Middle frontal gyrus (tissue), 1 donor: ENCODE measurements at regions not wholly inside any gene's neighbourhood (a gene's known extent, or its start where the extent isn't known, plus 50 kb on each side); places are given as distances from the start of the nearest gene placed in this dataset.

Experiments used
- DNase-seq: peaks from one replicate; pipeline ENCODE4 v3.0.0-alpha.2; 2015; ENCODE audit warnings: low spot score; ENCODE audit errors: extremely low spot score

DNA sequence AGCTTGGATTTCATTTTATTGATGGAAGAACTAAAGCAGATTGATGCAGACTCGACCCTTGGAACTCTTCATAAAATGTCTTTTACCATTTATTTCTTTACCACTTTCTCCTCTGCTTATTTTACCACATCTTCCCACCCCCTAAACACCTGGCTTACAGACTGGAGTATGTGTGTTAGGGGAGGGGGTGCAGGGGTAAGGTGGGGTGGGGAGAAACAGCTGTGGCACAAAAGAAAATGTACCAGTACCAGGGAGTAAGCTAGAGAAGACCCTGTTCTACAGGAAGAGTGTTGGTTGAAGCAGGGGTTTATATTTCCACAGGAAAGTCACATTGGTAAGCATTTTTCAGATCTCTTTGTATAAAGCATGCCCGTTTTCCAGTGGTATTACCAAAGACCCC lies 312.7 kb upstream of the MTNR1B start:
- no peak for DNase-seq

DNA sequence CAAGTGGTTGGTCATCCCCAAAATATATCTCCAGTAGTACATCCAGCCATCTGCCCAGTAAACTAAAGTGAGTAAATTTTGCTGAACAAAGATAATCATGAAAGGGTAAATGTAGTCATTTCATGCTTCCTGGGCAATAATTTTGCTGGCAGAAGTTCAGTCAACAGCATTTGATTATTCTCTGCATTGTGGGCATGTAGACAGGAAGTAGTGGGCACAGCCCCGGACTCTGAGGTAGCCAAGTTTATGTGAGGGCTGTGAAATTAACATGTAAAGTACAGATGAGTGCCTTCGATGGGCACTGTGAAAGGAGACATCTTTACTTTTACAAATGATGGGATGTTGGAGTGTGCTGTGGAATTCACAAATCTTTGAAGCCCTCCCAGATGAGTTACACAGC lies 312.2 kb upstream of the MTNR1B start:
- DNase-seq, result no peak

DNA sequence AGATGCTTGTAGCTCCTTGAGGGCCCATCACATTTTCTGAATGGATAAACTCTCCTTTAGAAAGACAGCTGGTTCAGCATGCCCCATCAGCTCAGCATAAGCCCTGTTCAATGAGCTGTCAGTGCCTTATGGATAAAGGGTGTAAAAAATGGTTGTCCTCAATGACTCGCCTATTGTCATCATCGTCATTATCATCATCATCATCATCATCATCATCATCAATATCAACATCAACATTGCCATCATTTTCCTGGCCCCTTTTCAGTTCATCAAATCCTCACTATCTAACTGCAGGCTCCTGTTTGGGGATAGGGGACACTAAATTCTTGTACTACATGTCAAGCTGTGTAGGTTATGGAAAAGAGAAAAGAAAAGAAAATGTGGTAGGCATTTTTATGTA lies 310.7 kb upstream of the MTNR1B start:
- DNase-seq, result no peak

DNA sequence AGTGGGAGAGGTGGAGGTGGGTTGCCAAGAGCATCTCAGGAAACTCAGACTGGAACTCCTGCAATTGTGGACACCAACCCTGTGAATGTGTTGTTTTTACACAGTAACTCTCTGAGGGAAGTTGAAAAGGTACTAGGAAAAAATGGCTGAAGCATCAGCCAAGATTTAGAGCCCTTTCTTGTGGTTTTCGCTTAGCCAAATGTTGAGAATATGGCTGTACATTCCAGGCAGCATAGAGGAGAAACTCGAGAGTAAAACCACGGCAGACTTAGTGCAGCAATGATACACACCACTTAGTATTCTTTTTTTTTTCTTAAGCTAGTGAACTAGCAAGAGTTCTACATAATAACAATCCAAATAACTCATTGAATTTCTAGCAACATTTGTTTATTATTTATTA lies 309.7 kb upstream of the MTNR1B start:
- DNase-seq, result no peak

DNA sequence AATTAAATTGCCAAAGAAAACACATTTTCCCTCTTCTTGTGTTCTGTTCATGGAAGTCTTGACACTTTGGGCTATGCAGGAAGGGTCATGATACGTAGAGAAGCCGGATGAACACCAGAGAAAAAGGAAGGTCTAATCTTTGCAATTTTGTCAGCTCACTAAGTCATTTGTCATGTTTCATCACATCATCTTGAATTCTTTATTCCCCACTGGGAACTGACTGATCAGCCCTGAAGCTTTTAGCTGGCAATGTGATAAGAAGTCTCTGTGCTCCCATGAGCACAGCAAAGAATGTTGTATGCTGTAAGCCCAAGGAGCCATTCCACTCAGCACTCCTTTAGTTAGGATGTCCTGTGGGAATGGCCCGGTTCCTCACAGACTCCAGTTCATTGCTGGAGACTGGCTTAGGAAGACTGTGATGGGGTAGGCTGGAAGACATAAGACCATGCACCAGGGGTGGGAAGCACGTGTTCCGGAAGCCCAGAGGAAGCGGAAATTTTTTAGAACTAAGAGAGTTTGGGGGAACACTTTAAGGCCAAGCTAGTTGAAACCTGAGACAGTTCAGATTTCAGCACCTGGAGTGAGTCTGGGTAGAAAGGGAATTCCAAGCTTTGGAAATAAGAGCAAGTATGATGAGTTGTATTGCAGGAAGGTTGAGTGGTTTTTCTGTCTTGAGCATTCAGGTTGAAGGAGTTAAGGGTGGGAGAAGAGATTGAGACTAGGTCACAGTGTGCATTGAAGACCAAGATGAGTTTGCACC lies 306.7 kb upstream of the MTNR1B start:
- no peak for DNase-seq

DNA sequence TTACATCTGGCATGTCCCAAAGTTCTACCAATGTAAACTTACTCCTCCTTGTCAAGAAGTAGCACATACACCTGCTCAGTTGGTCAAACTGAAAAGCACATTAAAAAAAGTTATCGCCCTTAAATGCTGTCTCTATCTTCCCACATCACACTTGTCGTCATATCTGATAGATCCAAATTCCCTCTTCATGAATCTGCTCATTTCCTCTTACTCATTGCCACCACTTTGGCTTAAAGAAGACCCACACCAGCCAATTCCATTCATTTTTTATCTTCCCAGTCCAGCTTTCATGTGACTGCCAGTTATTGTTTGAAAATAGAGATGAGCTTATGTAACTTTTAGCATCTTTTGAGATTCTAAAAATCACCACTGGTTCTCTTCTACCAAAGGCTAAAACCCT lies 305.9 kb upstream of the MTNR1B start:
- no peak for DNase-seq

DNA sequence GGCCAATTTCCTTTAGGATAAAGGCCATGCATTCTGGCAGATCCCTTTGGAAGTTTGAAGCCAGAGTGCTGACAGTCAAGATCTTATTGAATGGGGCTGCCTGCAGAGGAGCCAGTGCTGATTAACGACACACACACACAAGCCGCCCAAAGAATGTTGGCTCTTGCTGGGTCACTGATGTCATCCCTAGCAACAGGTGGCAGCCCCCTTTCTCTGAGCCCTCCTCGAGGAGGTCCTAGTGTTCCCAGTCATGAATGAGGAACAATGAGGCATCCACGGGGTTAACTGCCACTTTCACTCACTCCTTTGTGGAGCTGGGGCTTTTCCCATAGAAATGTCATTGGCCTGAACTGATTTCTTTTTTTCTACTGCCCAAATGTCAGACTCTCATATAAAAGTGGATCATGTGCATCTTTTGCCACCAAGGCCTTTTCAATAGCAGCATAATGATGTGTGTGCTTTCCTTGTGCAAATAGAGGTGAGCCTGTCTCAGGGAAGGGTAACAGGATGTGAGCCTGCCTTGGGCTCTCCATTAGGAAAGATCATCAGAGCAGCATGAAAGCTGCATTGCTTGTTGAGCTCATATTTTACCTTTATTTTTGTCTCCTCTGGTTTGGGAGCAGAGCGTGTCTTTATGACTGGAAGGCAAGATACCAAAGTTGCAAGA lies 301.8 kb upstream of the MTNR1B start:
- DNase-seq, result no peak

DNA sequence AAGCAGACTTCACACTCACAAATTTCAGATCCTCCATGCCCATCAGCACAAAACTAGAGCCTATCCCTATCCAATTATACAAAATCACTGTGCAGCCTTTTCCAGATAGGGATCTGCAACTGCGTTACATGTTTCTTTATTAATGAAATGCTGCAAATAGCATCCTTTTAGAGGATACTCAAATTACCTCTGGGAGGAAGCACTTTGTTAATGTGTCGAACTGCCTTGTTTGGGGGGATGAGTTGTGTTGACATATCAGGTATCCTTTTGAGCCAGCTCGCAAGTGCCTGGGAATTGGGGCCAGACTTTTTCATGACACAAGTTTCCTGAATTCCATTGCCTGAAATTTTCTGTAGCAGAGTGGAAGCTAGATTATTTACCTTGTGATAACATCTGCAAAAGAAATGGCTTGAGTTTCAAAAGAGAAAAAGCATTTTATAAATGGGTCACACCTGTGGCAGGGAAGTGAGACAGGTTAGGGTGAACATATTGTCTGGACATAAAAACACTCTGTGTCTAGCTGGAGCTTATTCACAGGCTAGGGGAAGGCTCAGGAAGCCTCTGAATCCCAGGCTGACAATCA lies 299.1 kb upstream of the MTNR1B start:
- DNase-seq, result no peak

DNA sequence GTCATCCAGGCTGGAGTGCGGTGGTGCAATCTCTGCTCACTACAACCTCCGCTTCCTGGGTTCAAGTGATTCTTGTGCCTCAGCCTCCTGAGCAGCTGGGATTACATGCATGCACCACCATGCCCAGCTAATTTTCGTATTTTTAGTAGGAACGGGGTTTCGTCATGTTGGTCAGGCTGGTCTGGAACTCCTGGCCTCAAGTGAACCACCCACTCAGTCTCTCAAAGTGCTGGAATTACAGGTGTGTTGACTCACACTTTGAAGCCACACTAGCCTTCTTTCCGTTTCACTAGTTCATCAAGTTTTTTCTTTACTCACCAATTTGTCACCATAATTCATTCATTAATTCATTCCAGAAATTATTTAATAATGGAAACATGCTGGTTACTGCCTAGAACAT lies 298.4 kb upstream of the MTNR1B start:
- no peak for DNase-seq

DNA sequence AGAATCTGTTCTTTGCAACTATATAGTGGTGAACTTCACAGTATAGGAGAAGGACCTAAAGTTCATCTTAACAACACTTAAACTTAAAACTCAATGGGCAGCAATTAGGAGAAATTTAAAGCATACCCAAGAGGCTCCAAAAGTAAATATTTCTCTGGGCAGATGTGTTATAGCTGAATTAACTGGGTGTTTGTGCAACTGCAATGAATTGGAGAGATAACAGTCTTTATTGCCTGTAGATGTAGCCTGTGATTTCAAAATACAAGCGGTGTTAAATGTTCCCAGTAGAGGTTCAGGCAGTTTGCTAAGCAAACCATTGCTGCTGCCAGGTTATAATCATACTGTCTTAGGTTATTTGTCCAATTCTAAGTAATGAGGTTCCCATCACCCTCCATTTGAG lies 294.1 kb upstream of the MTNR1B start:
- no peak for DNase-seq

DNA sequence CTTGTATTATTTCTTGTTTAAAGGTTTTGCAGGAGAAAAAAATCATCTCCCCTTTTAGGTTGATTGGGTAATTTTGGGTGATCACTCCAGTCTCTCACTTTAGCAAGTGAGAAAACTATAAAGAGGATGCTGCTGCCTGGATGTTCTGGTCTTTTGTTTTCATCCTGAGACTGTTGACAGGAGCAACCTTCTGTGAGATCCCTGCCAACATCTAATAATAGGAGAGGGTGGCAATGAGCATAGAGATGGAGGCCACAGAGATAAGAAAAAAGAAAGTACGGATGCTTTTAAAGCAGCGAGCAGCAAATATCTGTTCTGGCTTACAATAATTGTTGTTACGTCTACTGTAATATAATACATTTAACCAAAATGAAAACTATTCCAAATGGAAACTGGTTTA lies 293.6 kb upstream of the MTNR1B start:
- no peak for DNase-seq

DNA sequence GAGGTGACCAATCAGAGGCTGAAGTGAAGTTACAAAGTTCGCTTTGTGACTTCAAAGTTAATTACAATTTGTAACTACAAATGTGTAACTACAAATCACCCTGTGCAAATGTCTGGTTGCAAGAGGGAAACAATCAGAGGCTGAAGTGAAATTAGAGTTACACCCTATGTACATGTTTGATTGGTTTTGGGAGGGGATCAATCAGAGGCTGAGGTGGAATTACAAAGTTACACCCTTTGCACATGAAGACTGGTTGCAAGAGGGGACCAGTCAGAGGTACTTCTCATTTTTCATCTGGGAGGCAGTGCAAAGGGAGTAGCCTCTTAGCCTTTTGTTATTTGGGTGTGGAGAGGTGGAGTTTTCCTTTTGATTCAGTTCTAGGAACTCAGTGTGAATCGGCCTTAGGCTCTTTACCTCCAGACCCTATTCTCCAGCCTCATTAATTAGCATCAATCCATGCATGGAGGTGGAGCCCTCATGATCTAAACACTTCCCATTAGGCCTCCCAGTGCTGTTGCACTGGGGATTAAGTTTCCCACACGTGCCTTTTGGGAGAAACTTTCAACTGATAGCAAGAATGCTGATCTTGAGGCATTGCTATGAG lies 291.3 kb upstream of the MTNR1B start:
- no peak for DNase-seq

DNA sequence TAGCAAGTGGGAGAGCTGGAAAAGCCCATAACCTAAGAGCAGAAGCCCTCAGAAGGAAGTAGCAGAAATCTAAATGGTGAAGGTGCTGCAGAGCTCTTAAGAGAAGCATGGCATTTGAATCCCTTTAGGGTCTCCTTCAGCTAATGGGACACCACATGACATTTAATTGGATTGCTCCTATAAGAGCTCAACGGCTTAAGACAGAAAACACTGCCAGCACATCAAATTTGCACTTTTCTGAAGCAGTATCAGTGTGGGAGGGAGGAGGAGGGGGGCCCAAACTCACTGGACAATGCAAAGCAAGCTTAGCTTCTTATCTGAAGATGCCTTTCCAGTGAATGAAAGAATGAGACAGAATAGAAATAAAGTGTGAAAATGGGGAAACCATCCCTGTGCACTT lies 287.9 kb upstream of the MTNR1B start:
- DNase-seq, result no peak

DNA sequence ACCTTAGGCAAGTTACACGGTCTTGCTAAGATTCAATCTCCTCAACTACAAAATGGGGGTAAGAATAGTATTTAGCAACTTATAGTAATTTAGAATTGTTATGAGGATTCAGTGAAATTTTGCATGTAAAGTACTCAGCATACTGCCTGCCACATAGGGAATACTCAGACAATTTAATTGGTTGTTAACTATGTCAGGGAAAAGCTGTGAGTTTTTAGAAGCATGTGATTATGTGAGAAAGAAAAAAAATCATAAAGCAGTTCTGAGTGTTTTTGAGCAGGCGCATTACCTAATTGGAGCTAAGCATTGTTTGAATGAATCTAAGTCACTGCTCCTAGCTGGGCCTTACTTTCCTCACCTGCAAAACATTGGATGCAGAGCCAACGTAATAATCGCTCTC lies 287.3 kb upstream of the MTNR1B start:
- DNase-seq, result no peak

DNA sequence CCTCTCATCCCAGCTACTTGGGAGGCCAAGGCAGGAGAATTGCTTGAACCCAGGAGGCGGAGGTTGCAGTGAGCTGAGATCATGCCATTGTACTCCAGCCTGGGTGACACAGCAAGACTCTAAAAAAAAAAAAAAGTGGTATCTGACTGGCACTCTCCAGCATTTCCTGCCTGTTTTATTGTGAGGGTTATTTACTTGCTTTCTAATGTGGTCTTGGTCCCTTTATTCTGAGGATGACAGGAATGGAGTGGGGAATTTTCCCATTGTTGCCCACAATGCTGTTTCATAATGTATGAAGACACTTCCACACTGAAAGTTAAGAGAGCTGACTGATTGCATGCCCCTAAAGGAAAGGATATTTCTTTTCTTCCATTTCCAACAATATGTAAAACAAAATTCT lies 286.5 kb upstream of the MTNR1B start:
- DNase-seq, result no peak

DNA sequence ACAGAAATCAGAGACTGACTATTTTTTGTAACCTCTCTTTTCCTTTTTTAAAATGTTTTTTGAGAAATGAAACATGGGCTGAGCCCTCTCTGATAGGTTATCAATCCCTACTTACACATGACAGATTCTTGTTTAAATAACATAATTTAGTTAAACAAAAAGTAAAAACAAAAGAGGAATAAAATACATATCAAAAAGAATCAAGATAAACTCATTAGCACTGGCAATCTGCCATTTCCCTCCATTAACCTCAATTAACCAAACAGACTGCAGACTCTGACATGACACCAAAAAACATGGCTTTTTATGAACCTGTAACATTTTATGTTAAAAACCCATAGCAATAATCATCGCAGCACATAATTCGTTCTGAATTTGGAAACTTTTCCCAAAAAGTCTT lies 284.4 kb upstream of the MTNR1B start:
- DNase-seq, result no peak

DNA sequence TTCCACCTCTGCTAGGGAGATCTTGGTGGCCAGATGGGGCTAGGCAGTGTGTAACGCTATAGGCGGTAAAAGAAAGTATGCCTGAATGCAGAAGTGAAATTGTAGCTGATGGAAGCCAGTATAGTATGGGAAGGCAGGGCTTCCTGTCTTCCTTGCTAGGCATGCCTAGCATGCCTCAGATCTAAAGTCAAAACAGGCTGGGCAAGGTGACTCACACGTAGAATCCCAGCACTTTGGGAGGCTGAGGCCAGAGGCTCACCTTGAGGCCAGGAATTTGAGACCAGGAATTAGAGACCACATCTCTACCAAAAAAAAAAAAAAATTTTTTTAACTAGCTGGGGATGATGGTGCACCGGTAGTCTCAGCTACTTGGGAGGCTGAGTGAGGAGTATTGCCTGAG lies 281.7 kb upstream of the MTNR1B start:
- no peak for DNase-seq

DNA sequence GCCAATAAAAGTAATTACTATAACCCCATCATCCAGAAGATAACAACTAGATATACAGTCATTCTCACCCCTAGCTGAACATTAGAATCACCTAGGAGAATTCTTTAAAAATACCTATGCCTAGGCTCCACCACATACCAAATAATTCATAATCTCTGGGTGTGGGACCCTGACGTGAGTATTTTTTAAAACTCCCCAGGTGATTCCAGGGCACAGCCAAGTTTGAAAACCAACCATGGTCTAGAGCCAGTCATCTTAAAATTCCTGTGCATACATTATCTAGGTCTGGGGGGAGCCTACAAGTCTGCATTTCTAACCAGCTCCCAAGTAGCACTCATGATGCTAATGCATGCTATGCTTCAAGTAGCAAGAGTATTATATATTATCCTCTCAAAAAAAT lies 281.0 kb upstream of the MTNR1B start:
- DNase-seq, result no peak

DNA sequence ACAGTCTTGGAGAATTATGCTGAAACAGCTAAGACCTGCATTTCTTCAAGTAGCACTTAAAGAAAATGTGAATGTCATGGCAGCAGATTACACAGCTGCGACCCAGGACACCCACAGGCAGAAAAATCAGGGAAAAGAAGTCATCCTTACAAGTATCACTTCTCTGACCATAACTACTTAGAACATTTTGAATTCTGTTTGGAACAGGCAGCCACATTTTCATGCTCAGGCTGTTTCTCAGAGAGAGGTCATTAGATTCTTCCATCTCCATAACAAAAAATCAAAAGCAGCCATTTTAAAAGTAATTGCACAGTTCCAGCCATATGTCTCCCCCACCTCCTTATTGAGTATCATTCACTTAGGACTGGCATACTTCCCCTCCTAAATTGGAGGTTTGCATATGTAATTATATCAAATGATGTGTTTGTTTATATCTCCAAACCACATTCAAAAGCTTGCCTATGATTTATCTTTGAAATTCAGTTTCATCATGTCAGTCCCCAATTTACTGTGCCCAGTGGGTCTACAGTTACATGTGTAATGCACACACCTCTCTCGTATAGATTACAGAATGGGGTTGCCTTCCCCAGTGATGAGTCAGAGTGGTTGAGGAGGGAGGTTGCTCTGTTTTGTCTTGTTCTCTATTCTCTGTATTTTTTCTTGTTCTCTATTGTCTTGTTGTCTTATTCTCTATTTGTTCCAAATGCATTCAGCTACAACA lies 276.5 kb upstream of the MTNR1B start:
- DNase-seq, result no peak

DNA sequence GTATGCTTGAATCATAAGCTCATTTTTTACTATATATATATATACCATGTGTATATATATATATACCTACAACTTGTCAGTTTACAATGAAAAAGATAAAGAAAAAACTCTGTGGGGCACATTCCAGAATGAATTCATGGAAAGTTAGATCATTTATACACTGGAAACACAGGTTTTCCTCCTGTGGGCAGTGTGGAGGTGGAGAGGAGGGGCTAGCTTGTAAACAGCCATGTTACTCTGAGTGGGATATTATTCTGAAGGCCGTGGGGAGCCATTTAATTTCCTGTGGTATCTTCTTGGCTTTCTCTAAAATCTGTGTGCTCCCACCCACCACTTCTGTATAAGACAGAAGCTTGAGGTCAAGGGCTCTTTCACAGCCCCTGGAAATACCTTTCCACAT lies 273.4 kb upstream of the MTNR1B start:
- DNase-seq, result no peak

DNA sequence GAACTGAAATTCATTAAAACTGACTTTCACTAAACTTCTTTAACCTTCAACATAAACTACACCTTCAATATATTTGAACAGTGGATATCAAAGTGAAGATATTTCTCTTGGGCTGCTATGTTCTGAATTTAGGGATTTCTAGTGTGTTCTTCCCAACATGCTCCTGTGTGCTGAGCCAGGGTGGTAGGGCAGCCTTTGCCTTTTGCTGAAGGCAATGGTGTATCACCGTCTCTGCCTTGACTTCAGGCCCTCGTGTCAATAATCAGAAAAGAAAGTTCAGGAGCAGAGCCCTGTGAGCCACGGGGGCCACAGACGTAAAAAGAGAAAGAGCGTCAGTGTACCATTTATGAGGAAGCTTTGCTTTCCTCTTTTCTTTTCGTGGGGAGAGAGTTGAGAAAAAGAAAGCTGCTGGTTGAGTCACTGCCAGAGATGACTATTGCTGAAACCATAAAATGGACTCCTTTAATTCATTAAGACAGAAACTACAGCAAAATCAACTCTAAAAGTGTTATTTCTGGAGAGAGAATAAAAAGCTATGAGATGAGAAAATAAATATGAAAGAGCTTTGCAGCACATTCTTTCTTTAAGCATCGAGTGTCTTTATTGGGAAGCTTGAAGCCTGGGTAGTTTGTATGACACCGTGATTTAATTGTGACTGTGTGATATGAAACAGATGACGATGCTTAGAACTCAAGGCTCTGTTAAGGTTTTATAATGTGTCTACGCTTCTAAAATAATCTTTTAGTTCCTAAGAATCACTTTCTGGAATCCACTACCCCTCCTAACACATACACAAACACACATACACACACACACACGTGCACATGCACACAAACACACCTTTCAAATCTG lies 271.8 kb upstream of the MTNR1B start:
- DNase-seq, result no peak
